Stimulated activated effector memory CD8-positive, alpha-beta T cell treated with anti-CD3 and anti-CD28 coated beads, Interleukin-12 subunit alpha, Interleukin-12 subunit beta, amount 100 ng/mL, for 72 hours (primary cell): ENCODE measurements at regions not wholly inside any gene's neighbourhood (a gene's known extent, or its start where the extent isn't known, plus 50 kb on each side); places are given as distances from the start of the nearest gene placed in this dataset.

ENCODE experiments used
- ATAC-seq: fragments of 150-1000 bp; cut with Tn5 transposase; 2 replicates; pipeline ENCODE4 v1.10.0; 2021
- DNase-seq, 2 donors: peaks; one replicate each; pipeline ENCODE4 v3.0.0; 2021 to 2022; ENCODE audit warnings: low spot score in 2 of 2
- H3K27ac Mint-ChIP-seq: one replicate; pipeline ENCODE4 v1.8.0; 2022; ENCODE audit warnings: mild to moderate bottlenecking, mixed read lengths
- H3K36me3 Mint-ChIP-seq: one replicate; pipeline ENCODE4 v1.8.0; 2022; ENCODE audit warnings: mild to moderate bottlenecking, mixed read lengths
- H3K4me1 Mint-ChIP-seq: one replicate; pipeline ENCODE4 v1.8.0; 2022; ENCODE audit warnings: mixed read lengths
- H3K4me3 Mint-ChIP-seq: one replicate; pipeline ENCODE4 v1.8.0; 2022; ENCODE audit warnings: mild to moderate bottlenecking, mixed read lengths
- H3K9me3 Mint-ChIP-seq: one replicate; pipeline ENCODE4 v1.8.0; 2022; ENCODE audit warnings: mixed read lengths

DNA sequence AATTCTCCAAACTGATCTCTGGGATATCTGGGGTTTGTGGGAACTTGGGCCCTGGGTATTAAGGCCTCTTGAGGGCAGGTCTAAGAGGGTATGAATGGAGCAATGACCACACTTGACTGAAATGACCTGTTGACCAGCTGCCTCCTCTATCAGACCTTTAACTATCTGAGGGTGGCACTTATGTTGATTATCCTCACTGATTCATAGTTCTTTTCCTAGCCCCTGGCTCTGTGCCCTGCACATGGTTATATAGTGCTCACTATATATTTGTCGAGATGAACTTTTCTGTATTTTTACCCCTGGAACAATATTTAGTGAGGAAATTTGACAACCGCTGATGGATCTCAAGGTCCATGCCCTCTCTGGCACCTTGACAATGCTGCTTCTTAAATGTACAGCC is 305.5 kb upstream of the PLET1 start:
- H3K9me3 Mint-ChIP-seq: no peaks in the 10 kb centered on the region
- ATAC-seq (no peak), DNase-seq (no peak)
- H3K27ac Mint-ChIP-seq: no peak overlapping the region
- H3K4me1 Mint-ChIP-seq: no peaks in the 10 kb centered on the region
- no peaks in the 10 kb centered on the region for H3K36me3 Mint-ChIP-seq
- no peak overlapping the region for H3K4me3 Mint-ChIP-seq

DNA sequence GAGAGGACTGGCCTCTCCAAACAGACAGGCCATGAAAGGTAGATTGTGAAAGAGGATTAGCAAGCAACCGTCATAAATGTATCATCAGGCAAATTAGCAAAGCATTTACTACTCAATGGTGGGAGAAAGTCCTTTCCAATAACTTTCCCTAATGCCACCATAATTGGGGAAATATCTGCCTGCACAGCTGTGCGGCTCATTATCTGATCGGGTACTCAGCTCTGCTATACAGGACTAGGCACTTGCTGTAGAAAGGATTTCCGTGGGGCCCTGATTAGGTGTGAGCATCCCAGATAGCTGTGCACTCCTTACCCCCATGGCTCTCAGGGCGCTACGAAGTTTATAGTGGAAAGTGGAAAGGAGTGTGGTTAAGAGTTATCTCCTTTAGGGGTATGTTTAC is 309.7 kb upstream of the PLET1 start:
- Mint-ChIP-seq H3K27ac (no peak overlapping the region), H3K4me1 (no peaks in the 10 kb centered on the region), H3K9me3 (no peaks in the 10 kb centered on the region), H3K4me3 (no peak overlapping the region), H3K36me3 (no peaks in the 10 kb centered on the region)
- ATAC-seq (no peak), DNase-seq (no peak)

DNA sequence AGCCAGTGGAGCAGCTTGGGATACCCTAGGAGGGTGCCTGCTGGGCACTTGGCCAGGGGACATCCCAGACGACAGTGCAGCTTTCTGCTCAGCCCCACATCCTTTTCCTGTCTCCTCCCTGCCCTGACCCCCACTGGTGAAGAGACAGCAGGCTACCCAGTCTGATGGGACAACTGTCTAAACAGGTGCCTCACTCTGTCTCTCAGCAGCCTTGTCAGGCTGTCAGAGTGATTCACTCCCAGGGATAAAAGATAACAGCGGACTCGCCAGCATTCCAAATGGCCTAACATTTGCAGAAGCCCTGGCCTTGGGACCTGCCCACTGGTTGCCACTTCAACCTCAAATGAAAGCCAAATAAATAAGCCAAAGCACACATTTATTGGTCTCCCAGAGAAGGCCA is 318.6 kb upstream of the PLET1 start:
- no peaks in the 10 kb centered on the region for H3K36me3 Mint-ChIP-seq
- no peak overlapping the region for H3K27ac Mint-ChIP-seq
- ATAC-seq (no peak), DNase-seq (no peak)
- H3K4me3 Mint-ChIP-seq: no peak overlapping the region
- no peaks in the 10 kb centered on the region for H3K9me3 Mint-ChIP-seq
- H3K4me1 Mint-ChIP-seq: no peaks in the 10 kb centered on the region

DNA sequence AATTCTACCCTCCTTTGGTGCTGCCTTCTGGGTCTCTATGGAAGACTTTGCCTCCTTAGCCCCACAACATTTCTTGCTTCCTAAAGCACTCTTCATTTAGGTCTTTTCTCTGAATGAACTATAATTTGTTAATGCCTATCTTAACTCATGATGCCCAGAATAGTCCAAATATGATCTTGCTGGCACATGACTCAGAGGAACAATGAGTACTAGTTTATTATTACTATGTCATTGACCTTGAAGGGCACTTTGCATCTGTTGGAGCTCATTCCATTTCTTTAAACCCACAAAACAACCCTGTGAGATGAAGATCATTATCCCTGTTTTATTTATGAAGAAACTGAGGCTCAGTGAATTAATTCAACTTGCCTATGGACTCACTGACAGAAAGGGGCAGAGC is 320.2 kb upstream of the PLET1 start:
- no peak overlapping the region for H3K27ac Mint-ChIP-seq
- no peak for ATAC-seq

DNA sequence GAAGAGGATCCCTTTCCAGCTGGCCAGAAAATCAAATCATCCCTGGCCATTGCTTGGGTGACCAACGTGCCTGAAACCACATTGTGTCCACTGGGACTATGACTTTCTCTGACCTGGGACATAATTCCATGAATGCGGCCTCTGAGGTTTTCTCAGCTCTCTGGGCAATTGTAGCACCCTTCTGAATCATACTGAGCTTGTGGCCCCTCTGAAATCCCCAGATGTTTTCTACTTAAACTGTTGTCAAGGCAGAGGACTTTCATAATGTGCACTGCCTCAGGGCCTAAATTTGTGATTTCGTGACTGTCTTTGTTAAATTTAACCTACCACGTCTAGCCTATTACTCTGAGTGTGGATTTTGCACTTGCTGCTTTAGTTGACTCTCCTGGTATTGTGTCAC is 321.1 kb upstream of the PLET1 start:
- Mint-ChIP-seq H3K4me1 (no peaks in the 10 kb centered on the region), H3K9me3 (no peaks in the 10 kb centered on the region), H3K4me3 (no peak overlapping the region), H3K27ac (no peak overlapping the region), H3K36me3 (no peaks in the 10 kb centered on the region)
- no peak for ATAC-seq
- DNase-seq: no peak

More for the DNA sequence above, 320.2 kb upstream of the PLET1 start:
- no peaks in the 10 kb centered on the region for H3K36me3 Mint-ChIP-seq
- no peaks in the 10 kb centered on the region for H3K4me1 Mint-ChIP-seq
- H3K4me3 Mint-ChIP-seq: no peak overlapping the region
- DNase-seq: no peak
- H3K9me3 Mint-ChIP-seq: no peaks in the 10 kb centered on the region

DNA sequence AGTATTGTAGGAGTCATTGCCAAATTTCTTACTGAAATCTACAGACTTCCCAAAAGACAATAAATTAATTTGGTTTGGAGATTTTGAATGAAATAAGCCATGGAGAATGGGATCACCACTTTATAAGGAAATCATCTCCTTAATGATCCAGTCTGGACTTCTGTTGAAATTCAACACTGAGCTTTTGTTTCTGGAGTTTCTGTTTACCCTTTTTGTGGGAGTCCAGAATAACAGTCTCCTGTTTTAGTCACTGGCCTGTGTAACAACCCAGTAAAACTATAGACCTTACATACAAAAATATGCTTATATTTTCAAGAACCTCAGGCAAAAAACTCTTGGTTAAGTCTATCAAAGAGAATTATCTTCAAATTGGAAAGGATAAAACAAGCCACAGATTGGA is 321.7 kb upstream of the PLET1 start:
- ATAC-seq (no peak), DNase-seq (no peak)
- Mint-ChIP-seq H3K27ac (no peak overlapping the region), H3K4me3 (no peak overlapping the region), H3K4me1 (no peaks in the 10 kb centered on the region), H3K36me3 (no peaks in the 10 kb centered on the region), H3K9me3 (no peaks in the 10 kb centered on the region)

DNA sequence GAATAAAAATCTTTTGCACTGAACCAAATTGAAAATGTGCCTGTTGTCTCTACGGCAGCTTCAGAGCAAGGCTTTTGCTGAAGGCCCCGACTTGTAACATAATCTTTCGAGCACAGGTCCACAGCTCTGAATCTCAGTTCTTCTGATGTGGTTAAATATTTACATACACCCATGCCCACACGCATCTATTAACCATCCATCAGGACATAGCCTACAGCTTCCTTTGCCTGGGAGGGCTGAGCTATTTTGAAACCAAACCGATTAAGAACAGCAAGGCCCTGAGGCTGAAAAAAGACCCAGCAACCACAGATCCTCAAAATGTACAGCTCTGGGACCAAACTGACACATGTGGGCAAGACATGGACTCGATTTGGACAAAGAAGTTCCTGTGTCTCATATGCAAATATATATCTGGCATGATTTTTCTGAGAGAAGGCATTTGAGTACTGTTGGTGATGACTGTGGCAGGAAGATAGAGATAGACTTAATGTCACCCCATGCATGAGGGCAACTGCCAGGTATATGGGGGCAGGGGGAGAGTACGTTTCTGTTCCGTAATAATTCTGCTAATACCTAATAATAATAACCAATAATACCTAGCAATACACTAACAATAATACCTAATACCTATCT is 322.7 kb upstream of the PLET1 start:
- ATAC-seq (no peak), DNase-seq (no peak)
- Mint-ChIP-seq H3K27ac (no peak overlapping the region), H3K4me3 (no peak overlapping the region), H3K9me3 (no peaks in the 10 kb centered on the region), H3K4me1 (no peaks in the 10 kb centered on the region), H3K36me3 (no peaks in the 10 kb centered on the region)

DNA sequence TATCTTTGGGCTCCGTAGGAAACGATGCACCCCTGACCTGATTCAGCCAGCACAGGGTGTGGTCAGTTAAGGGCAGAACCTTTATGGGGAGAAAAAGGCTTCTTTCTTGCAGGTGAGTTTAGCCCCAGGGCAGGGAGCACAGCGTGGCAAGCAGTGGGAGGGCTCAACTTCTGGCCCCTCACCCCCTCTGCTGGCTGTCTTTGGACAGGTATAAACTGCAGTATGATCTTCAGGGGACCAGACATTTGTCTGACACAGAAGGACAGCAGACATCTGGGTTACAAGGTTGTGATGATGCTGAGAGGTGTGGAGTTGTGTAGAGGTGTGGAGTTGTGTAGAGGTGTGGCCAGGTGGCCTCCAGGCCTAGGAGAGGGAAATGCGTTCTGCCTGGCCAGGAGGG is 324.0 kb upstream of the PLET1 start:
- H3K27ac Mint-ChIP-seq: no peak overlapping the region
- ATAC-seq (peak; percentile 19), DNase-seq (no peak)
- no peaks in the 10 kb centered on the region for H3K9me3 Mint-ChIP-seq
- no peak overlapping the region for H3K4me3 Mint-ChIP-seq
- no peaks in the 10 kb centered on the region for H3K4me1 Mint-ChIP-seq
- H3K36me3 Mint-ChIP-seq: no peaks in the 10 kb centered on the region

DNA sequence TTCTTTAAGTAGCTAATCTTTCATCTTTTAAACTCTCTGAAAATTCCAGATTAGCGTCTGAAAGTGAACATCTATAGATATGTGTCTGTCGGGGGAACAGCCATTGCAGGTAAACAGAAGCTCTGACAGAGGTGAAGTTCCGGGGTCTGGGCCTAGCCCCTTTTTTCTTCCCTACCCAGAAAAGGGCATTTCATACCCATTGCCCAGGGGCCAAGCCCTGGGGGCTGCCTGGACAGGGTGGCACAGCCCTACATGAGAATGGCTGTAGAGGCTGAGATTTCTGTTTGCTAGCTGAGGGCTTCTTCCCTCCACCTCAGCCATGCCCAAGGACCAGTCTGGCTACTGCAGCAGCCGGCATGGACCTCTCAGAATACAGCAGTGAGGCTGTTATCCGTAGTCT is 327.0 kb upstream of the PLET1 start:
- no peaks in the 10 kb centered on the region for H3K4me1 Mint-ChIP-seq
- no peak overlapping the region for H3K4me3 Mint-ChIP-seq
- H3K27ac Mint-ChIP-seq: no peak overlapping the region
- no peak for DNase-seq
- no peaks in the 10 kb centered on the region for H3K36me3 Mint-ChIP-seq
- no peak for ATAC-seq
- no peaks in the 10 kb centered on the region for H3K9me3 Mint-ChIP-seq

DNA sequence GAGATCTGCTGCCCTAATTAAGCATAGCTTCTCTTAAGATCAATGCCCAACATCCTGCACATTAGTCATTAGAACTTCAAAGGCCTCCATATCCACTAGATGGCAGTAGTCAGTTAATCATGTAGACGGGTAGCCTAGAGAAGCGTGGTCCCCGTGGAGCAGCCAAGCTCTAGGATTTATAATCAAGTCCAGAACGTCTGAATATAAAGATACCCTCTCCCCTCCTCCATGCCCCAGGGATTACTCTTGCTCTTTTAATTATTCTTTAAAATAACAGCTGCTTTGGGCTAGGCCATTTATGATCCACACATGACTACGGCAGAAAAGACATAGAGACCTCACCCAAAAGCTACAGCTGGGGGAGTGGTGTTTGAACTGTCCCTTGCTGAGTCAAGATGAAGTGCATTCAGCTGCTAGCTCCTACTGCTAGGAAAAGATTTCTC is 327.6 kb upstream of the PLET1 start:
- no peak overlapping the region for H3K27ac Mint-ChIP-seq
- H3K36me3 Mint-ChIP-seq: no peaks in the 10 kb centered on the region
- ATAC-seq: peak; percentile 73
- no peak overlapping the region for H3K4me3 Mint-ChIP-seq
- H3K4me1 Mint-ChIP-seq: no peaks in the 10 kb centered on the region
- H3K9me3 Mint-ChIP-seq: no peaks in the 10 kb centered on the region
- DNase-seq: peak; percentile 13 to 52

DNA sequence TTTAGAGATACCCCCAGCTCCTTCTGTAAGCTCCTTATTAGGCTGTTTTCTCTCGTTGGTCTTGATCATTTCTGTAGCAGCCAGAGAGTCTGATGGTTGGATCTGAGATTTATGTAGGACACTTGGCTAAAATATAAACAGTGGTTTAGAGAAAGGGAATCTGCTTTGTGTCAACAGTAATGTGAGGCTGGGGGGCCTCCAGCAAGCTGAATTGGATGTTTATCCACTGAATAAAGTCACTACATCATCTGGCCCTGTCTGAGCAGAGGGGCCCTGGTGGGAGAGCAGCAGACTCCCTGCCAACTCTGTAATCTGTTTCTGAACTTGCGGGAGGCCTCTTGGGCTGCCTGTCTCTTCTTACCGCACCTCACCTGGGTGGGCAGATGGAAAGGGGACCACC is 328.5 kb upstream of the PLET1 start:
- DNase-seq: no peak
- H3K9me3 Mint-ChIP-seq: no peaks in the 10 kb centered on the region
- ATAC-seq: no peak
- H3K4me1 Mint-ChIP-seq: no peaks in the 10 kb centered on the region
- H3K4me3 Mint-ChIP-seq: no peak overlapping the region
- H3K27ac Mint-ChIP-seq: no peak overlapping the region
- no peaks in the 10 kb centered on the region for H3K36me3 Mint-ChIP-seq

DNA sequence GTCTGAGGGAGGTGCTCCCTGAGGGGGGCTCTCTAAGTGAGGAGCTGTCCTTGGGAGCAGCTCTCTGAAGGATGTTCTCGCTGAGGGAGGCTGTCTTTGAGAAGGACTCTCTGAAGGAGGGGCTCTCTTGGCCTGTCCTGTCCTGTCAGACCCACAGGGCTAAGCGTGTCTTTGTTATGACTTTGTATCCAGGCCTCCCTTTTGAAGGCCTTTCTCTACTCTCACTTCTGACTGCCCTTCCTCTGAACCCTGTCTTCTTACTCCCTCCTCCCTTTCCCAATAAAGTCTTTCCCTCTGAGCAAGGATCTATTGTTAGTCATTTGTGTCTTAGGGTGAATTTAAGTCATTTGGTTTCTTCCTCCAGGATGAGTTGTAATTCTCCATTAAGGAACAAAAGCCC is 330.1 kb upstream of the PLET1 start:
- DNase-seq (no peak), ATAC-seq (no peak)
- Mint-ChIP-seq H3K4me3 (no peak overlapping the region), H3K27ac (no peak overlapping the region), H3K9me3 (no peaks in the 10 kb centered on the region), H3K36me3 (no peaks in the 10 kb centered on the region), H3K4me1 (no peaks in the 10 kb centered on the region)

DNA sequence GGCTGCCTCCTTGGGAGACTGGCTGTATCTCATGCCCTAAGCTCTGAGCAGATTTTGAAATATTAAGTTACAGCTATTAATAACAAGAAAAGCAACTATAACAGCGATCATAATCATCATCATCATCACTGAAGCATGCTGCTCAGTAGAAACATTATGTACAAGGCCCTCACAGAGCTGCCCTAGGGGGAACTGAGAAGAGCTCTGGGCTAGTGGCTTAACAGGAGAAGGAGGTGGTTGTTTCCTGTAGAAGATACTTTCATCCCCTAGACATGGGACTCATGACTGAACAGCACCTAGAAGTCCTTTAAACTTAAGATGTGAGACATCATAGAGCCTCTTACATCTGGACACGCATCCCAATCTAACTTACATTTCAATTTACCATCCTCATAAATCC is 332.8 kb upstream of the PLET1 start:
- Mint-ChIP-seq H3K4me3 (no peak overlapping the region), H3K4me1 (no peaks in the 10 kb centered on the region), H3K36me3 (no peaks in the 10 kb centered on the region), H3K27ac (no peak overlapping the region), H3K9me3 (no peaks in the 10 kb centered on the region)
- DNase-seq: no peak
- ATAC-seq: no peak

DNA sequence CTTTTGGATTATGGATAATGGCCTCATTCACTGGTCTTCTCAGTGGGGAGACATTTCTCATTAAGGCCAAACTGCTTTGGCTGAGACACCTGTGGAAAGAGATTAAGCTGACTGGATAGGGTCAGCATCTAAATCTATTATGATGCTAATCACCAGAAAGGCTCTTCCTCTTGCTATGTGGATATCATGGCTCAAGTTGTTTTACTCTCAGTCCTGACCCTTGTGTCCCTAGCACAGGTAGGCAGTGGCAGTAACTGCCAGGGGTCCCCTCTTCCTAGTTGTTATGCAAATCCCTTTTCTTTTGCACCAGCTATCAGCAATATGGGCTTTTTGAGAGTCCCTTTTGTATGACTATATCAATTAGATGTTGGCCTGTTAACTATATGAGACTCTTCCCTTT is 335.7 kb upstream of the PLET1 start:
- Mint-ChIP-seq H3K9me3 (no peaks in the 10 kb centered on the region), H3K4me1 (no peaks in the 10 kb centered on the region), H3K27ac (no peak overlapping the region), H3K36me3 (no peaks in the 10 kb centered on the region), H3K4me3 (no peak overlapping the region)
- DNase-seq (no peak), ATAC-seq (no peak)

DNA sequence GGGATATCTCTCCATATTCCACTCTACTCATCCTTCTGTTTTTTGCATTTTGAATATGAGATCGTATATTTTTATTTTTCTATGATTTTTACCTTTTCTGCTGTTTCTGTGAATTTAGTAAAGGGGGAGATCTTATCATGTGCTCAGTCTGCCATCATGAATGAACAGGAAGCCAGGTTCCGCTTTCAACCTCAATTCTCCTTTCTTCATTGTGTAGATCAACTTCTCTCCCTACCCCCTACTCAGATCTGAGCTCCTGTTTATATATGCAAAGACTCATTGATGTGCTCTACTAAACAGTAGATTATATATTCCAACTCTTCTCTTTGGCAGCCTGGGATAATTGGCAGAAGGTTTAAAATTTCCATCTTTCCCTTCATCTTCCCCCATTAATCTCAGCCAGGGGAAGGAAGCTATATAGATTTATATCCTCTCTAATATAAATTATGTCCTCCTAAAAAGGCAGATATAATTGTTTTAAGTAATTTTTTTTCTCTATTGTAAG is 336.7 kb upstream of the PLET1 start:
- no peaks in the 10 kb centered on the region for H3K36me3 Mint-ChIP-seq
- H3K4me1 Mint-ChIP-seq: no peaks in the 10 kb centered on the region
- no peak for DNase-seq
- no peaks in the 10 kb centered on the region for H3K9me3 Mint-ChIP-seq
- no peak overlapping the region for H3K27ac Mint-ChIP-seq
- no peak for ATAC-seq
- H3K4me3 Mint-ChIP-seq: no peak overlapping the region

DNA sequence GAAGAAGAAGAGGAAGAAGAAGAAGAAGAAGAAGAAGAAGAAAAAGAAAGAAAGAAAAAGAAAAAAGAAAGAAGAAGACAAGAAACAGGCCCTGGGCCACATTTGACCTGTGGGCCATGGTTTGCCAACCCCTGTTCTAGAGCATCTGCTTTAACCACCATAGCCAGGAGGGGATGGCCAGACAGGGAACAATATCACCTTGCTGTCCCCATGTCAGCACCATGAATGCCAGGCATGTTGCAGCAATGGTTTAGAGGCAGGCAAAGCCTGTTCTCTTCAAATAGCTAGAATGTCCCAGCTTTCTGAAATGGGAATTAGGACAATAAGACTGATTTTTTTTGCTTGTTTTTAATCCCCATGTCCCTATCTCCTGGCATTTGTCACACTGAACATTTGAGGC is 338.6 kb upstream of the PLET1 start:
- H3K4me1 Mint-ChIP-seq: no peaks in the 10 kb centered on the region
- no peak overlapping the region for H3K4me3 Mint-ChIP-seq
- no peak for DNase-seq
- H3K27ac Mint-ChIP-seq: no peak overlapping the region
- ATAC-seq: no peak
- no peaks in the 10 kb centered on the region for H3K9me3 Mint-ChIP-seq
- no peaks in the 10 kb centered on the region for H3K36me3 Mint-ChIP-seq
